ENCODE measurements at regions not wholly inside any gene's neighbourhood (a gene's known extent, or its start where the extent isn't known, plus 50 kb on each side); places are given as distances from the start of the nearest gene placed in this dataset.

DNA sequence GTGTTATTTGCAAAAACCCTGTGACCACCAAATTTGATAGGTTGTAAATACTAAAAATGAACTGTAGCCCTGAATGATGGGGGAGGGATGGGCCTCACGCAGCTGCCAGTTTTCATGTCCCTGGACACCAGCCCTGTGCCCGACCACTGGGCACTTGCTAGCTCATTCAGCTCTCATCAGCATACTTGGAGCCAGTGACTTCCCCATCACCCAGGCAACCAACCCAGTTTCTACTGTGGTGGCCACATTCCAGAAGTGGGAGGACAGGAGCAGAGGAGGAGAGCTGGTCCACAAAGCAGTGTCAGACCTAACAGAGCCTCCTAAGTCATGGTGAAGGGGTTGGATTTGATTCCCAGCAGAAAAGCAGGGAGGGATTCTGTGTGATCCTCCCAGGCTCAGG lies 128.2 kb downstream of the CPEB2 start:
- no peak for DNase-seq (ENCODE audit: low read depth)

DNA sequence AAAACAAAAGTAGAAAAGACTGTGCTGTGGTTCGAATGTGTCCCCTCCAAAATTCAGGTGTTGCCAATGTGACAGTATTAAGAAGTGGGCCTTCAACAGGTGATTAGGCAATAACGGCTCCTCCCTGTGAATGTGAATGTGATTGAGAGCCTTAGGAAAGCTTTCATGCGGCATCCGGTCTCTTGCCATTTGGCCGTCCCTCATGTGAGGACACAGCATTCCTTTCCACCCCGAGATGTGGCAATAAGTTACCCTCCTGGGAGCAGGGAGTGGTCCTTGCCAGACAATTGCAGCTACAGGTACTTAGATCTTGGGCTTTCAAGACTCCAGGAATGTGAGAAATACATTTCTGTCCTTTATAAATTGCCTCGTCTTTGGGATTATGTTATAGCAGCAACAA lies 129.3 kb downstream of the CPEB2 start:
- no peak for DNase-seq (ENCODE audit: low read depth)

DNA sequence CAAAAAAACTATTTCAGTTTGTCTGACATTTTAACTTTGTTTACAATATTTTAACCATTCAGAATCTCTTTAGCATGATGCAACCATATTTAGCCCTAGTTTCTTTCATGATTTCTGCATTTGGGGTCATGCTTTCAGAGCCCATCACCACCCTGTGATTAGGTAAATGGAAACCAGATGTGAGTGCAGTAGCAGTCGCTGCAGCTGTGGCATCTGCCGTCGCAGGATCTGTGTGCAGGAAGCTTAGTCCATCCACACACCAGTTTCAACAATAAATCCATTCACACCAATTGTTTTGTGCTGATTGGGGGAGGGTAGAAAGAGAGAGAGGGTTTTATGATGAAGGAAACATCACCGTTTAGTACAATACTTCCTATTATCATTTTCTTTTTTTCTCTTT lies 130.5 kb downstream of the CPEB2 start:
- DNase-seq (ENCODE audit: low read depth): no peak

DNA sequence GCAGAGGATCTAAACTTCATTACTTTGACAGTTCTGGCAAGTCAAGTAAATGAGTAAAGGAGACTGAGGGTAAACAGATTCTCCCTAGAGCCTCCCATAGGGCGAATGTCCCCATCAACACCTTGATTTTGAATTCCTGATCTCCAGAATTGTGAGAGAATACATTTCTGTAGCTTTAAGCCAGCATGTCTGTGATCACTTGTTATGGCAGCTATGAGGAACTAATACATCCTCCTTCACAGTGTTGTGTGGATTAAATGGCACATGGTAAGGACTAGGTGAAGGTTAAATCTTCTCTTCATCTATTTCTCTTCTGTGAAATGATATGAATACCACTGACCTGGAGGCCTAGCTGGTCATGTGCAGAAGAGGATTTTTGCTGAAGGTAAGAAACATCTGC lies 137.3 kb downstream of the CPEB2 start:
- no peak for DNase-seq (ENCODE audit: low read depth)

DNA sequence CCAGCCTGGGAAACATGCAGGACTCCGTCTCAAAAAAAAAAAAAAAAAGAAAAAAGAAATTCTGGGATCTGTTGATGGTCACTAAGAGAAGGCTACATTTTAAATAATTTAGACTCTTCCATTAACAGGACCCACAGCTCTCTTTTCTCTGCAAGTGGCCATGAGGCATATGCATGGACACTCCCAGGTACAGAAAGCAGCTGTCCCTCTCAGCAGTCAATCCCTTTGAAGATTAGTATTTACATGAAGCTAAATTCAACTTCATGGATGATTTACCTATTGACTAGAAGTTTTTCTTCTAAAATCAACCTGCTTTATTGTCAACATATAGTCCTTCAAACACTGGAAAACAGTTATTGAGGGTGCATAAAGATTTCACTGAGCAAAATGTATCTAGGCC lies 139.9 kb downstream of the CPEB2 start:
- DNase-seq (ENCODE audit: low read depth): no peak

DNA sequence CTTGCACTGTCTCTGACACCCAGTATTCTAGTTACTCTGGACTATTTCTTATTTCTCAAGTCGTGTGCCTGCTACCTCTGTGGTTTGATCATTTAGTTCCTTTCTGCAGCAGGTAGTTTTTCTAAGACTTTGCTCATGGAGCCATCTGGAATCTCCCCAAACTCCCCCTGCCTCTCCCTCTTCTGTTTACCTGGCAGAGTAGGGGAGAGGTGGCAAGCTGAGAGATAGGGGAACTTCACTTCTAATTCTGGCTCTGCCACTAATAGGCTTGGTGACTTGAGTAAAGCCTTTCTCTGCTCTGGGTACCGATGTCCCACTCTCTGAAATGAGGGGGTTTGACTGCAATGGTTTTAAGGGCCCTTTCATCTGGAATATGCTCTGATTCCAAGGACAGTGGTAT lies 141.3 kb downstream of the CPEB2 start:
- DNase-seq (ENCODE audit: low read depth): no peak

DNA sequence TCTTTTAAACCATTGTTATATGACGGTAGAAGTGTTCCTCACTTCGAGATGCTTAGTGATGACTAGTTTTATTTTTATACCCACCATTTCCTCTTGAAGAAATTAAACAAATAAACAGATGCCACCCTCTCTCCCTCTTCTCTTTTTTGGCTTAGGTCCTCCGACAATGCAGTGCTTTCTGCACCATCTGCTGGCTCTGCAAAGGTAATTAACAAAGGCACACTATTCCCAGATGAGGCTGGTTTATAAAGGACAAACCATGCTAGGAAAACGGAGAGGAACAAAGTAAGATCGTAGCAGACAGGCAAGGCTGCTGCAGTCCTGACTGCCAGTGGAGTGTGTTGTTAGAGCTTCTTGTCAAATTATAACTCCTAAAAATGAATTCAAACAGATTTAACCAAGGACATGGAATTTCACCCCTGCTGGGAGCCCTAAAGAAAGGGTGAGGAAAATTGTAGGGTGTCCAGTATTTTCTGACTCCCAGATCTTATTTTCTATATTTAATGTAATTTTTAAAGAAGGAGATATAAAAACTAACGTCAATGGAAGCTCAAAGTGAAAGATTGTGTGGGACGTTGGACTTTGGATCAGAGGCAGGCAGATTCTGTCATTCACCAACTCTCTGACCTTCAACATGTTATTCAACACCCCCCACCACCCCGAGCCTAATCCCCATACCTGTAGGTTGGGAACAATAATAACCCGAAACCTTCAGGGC lies 142.1 kb downstream of the CPEB2 start:
- DNase-seq (ENCODE audit: low read depth): no peak

DNA sequence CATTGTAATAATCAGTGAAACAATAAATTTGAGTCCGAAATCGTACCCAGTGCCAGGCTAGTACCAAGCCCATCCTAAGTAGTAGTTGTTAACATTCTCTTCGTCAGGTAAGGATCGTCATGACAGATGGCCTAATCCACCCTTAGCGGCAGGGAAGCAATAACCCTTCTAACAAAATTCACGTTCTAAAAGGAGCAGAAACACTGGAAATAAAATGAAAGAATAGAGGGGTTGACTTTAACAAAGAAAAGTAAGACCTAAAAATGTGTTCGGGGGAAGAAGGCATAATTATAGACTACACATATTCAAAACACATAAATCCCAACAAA lies 142.7 kb downstream of the CPEB2 start:
- no peak for DNase-seq (ENCODE audit: low read depth)

DNA sequence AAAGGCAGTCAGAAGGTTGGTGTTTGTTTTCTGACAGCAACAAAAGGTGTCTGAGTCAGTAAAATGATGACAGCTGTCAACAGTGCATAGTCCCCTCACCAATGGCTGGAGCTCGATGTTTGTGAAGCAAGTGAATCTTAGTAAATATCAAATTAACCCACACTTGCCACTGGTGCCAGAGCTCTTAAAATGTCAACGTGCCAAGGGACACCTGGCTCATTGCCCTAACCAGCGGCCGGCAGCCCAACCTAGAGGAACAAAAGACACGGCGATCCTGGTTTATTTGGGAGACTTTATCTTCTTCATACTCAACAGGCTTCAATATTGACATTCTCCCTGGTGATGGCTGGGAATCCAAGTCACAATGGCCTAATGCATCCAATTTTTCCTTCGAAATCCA lies 143.4 kb downstream of the CPEB2 start:
- DNase-seq (ENCODE audit: low read depth): no peak

DNA sequence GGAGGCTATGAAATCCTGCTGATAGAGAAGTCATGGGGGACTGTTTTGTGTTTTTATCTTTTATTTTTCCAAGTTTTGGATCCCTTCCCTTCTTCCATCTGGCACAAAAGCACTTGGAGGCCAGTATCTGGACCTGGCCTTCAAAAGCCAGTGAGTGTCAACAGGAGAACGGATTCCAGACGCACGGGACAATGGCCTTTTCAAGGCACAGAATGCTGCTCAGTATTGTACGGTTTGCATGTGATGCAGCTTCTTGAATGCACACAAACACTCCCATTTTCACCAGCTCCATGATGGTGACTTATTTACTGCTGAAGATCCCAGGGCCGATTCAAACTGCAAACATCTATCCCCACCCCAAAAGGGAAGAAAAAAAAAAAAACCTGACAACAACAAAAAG lies 145.4 kb downstream of the CPEB2 start:
- no peak for DNase-seq (ENCODE audit: low read depth)

DNA sequence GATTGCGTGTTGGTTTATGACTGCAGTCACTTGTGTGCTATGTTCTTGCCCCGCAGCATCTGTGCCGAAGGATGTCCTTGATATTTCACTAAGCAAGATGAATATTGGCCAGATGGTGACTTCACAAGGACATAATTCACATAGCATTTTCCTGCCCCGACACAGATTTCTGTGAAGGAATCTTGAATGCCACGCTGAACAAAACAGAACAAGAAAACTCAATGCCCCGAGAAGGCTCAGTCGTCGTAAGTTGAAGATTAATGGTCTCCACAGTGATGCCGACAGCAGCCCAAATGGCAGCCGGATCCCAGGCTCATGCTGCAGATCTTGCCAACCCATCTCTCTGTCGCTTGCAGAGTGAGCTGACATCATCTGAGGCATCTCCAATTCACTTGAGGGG lies 145.9 kb downstream of the CPEB2 start:
- no peak for DNase-seq (ENCODE audit: low read depth)

DNA sequence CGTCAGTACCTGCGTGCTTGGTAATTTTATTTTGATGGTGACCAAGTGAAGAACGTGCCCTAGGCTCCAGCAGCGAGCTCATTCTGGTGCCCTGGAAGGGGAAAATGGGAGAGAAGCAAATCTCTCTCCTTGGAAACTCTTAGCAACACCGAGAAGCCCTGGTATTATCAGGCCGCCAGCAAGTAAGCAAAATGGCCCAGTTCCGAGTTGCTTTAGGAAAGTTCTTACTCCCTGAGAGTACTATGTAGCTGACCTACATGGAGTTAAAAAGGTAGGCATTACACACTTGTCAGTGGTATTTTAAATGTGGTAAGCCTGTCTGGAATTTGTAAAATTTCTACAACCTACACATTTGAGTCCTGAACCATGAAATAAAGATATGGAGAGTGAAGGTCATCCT lies 146.4 kb downstream of the CPEB2 start:
- DNase-seq (ENCODE audit: low read depth): no peak

DNA sequence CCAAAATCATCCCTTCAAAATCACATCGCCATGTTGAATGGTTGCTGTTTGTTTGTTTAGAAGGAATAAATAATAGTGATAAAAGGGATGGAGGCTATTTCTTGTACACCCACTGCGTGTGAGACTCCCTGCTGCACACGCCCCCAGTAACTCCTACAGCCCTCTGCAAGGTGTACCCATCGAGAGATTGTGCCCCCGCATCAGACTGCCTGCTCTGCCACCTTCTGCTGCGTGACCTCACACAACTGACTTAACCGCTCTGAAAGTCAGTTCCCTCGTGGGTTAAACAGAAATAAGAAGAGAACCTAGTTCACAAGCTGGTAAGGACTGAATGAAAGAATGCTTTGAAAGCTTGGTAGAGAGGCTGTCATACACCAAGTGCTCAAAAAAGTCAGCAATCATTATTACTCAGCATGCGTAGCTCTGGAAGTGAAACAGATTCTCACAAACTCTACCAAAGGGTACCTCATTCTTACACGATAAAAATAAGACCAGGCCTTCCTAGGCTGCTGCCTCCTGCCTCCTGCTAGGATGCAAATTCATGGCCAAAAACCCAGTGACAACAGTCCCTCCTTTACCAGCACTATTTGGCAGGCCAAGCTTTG lies 147.1 kb downstream of the CPEB2 start:
- DNase-seq (ENCODE audit: low read depth): no peak

DNA sequence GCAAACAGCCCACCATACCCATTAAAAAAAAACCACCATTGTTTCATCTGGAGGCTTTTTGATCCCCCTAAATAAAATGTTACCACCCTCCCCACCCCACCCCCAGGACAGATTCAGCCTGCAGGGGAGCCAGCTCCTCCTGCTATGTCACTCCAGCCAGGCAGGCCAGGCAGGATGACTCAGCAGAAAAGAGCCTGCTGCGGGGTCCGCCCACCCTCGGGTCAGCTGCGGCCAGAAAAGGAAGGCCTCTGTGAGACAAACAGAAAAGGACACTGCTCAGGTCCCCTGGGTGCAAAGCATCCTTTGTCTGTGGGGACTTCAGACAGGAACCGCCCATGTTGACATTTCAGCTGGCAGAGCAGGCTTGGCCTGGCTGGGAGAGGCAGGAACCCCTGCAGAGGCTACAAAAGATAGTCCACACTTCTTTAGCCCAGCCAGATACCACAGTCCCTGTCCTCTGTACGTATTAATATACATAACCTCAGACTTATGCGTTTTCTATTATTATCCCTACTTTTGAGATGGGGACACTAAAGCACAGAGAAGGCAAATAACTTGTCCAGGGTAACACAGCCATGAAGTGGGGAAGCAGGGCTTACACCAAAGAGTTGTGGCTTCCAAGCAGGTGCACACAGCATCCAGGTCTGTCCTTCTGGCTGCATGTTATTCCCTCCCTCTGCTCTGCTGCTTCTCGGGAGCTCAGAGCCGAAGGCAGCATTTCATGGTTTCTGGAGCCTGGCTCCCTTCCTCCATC lies 147.7 kb downstream of the CPEB2 start:
- no peak for DNase-seq (ENCODE audit: low read depth)

DNA sequence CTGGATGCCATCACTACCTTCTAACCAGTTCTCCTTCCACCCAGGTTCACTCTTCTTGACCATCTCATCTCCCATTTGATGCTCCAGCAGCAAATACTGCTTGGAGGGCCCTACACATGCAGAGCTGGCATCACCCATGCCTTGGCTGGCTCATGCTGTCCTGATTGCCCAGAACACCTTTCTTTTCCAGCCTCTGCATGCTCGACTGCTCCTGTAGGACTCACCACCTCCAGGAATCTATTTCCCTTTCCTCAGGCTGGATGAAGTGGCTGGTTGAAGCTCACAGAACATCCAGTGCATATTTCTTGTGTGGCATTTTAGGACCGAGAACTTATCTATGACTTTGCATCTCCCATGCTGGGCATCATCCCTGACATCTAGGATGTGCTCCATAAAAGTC lies 148.3 kb downstream of the CPEB2 start:
- DNase-seq (ENCODE audit: low read depth): no peak

DNA sequence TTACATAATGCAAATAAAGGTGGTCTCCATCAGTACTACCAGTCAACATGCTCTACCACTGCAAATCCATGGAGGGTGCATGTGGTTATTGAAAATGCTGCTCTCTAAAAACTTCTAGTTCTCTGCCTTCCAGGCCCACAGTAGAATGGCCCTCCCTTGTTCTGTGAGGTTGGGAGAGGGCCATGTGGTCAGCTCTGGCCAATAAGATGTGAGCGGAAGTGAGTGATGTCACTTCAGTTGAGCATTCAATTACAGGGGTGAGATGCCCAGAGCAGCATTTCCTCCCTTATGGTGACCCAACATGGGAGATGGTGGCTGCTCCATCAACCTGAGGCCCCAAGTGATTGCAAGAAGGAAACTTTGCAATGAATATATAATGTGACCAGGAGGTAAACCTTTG lies 148.8 kb downstream of the CPEB2 start:
- DNase-seq (ENCODE audit: low read depth): no peak

DNA sequence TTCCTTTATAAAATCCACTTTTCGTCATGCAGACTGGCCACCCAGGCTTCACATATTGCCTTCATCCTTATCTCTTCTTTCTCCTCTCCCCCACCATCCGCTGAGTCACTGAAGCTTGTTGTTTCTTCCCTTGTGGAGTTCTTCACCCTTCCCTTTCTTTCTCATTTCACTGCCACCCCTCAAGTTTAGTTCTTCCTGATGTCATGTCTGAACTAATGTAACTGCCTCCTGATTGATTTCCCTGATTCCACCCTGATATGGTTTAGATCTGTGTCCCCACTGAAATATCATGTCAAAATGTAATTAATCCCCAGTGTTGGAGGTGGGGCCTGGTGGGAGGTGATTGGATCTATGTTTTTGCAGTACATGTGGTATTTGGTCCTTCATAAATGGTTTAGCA lies 151.4 kb downstream of the CPEB2 start:
- no peak for DNase-seq (ENCODE audit: low read depth)

DNA sequence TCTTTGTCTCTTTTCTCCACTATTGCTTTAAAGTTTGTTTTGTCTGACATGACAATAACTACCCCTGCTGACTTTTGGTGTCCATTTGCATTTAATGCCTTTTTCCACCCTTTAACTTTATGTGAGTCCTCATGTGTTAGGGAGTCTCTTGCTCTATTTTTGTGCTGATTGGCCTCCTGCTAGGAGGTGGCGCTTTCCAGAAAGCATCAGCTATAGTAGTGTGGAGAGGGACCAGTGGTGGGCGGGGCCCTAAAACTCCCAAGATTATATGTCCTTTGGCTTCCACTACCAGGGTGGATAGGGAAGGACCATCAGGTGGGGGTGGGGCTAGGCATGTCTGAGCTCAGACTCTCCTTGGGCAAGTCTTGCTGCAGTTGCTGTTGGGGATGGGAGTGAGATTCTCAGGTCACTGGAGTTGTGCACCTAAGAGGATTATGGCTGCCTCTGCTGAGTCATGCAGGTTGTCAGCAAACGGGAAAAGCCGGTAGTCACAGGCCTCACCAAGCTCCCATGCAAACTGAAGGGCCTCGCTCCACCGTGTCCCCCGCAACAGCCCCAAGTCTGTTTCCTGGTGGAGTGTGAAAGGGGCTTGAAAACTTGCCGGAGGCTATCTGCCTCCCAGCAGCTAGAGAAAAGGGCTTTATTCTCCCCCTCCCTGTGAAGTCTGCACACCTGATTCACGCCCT lies 156.3 kb downstream of the CPEB2 start:
- no peak for DNase-seq (ENCODE audit: low read depth)

DNA sequence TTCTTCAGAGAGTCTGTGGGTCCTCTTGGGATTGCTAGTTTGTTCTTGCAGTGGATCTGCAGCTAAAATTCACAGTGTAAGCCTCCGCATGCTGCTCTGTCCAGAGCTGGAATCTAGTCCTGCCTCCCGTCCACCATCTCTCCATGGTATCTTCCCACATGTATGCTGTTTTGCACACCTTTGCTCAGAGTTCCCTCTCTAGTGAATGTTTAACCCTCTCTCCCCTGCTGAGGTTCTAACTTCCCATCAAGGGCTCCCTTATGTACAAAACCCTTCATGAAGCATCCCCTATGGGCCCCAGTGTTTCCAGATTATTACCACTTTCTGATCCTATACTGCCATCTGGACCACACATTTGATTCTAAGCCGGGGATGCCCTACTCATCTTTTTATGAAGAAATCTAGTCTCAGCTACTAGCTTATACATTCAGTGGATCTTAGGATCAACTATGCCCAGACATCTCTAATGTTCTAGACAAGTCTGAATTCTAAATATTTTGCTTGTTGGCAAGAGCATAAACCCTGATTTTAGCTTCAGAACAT lies 157.3 kb downstream of the CPEB2 start:
- DNase-seq (ENCODE audit: low read depth): no peak

DNA sequence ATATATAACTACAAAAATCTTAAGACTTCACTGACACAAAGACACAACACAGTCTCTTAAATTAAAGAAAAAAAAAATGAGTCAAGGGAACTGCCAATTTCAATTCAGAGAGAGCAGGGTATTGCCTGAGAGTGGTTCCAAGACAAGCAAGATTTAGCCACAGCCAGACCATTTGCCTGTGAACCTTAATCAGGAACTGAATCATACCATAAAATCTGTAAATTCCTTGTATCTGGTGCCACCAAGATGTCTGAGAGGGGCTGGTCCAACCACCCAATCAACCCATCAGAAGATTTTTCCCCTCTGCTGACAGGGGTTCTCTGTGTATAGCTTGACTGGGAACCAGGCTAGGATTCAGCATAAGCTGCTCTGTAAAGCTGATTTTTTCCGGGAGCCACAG lies 159.2 kb downstream of the CPEB2 start:
- DNase-seq (ENCODE audit: low read depth): no peak

DNA sequence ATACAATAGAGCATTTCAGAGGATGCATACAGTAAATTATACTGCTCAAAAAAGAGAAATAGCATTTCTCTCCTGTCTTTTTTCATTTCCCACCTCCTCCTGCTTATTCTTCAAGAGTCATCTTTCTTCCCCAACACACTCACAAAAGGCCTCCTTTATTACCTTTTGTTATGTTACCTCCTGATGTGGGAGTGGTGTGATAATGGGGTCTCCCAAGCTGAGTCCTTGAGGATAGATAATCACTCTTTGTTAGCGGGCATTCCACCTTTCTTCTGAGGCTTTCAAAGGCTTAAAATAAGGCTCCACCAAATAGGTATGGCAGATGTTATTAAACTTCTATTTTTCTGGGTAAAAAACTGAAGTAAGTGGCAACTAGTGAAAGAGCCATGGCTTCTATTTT lies 159.8 kb downstream of the CPEB2 start:
- no peak for DNase-seq (ENCODE audit: low read depth)

DNA sequence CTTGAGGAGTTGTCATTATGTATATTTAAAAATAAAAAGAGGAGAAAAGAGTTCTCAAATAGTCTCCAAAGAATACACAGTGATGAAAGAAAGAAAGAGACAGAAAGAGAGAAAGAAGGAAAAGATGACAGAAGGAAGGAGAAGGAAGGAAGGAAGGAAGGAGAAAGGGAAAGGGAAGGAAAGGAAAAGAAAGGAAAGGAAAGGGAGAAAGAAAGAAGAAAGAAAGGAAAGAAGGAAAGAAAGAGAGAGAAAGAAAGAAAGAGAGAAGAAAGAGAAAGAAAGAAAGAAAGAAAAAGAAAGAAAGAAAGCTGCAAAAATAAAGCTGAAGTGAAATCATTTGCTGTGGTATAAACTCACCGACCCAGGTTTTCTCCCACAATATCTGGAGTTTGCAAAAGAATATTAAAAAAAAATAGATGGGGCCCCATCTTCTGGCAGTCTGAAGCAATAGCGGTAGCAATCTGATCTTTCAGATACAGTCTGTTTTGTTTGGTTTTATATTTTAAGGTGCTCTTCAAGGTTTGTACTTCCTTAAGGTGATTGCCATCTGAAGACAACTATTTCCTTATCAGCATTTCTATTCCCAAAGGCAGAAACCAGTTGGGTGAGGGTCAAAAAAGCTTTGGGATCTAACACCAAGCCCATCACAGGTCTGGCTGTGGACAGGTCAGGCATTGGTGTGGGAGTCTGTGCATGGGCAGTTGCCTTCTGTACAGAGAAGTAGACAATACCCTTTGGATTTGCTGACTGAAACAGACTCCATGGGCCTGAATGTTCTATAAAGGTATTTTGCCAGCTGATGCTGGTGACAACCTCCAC lies 160.4 kb downstream of the CPEB2 start:
- no peak for DNase-seq (ENCODE audit: low read depth)

Measured in non-pigmented ciliary epithelial cell (primary cell).